WTC11 (cell line): ENCODE measurements at regions not wholly inside any gene's neighbourhood (a gene's known extent, or its start where the extent isn't known, plus 50 kb on each side); places are given as distances from the start of the nearest gene placed in this dataset.

Source experiments
- CTCF ChIP-seq: fragments of 200-600 bp; IDR thresholded peaks from 2 replicates; pipeline ENCODE4 v1.8.0; 2022; ENCODE audit warnings: antibody characterized with exemption
- ESRRA ChIP-seq: sonication (generic); formaldehyde crosslinking; IDR thresholded peaks from 2 replicates; pipeline ENCODE4 v1.8.1; 2022; ENCODE audit warnings: mild to moderate bottlenecking, missing genetic modification reagents, borderline replicate concordance
- ETV6 ChIP-seq: sonication (generic); formaldehyde crosslinking; IDR thresholded peaks from 2 replicates; pipeline ENCODE4 v1.8.1; 2022; ENCODE audit warnings: mild to moderate bottlenecking, missing genetic modification reagents
- MLX ChIP-seq: sonication (generic); formaldehyde crosslinking; IDR thresholded peaks from 2 replicates; pipeline ENCODE4 v1.8.1; 2023; ENCODE audit warnings: mild to moderate bottlenecking, missing genetic modification reagents, moderate library complexity
- NR1H2 ChIP-seq: sonication (generic); formaldehyde crosslinking; IDR thresholded peaks from 2 replicates; pipeline ENCODE4 v1.9.0; 2021; ENCODE audit warnings: mild to moderate bottlenecking, moderate library complexity, missing genetic modification reagents
- SMAD3 ChIP-seq: sonication (generic); formaldehyde crosslinking; IDR thresholded peaks from 2 replicates; pipeline ENCODE4 v1.8.0; 2022; ENCODE audit warnings: missing genetic modification reagents, mild to moderate bottlenecking, borderline replicate concordance
- USF1 ChIP-seq: sonication (generic); formaldehyde crosslinking; IDR thresholded peaks from 2 replicates; pipeline ENCODE4 v1.8.0; 2022; ENCODE audit warnings: mild to moderate bottlenecking, missing genetic modification reagents
- USF2 ChIP-seq: sonication (generic); formaldehyde crosslinking; IDR thresholded peaks from 2 replicates; pipeline ENCODE4 v1.8.1; 2023; ENCODE audit warnings: mild to moderate bottlenecking, missing genetic modification reagents, moderate library complexity
- ZNF232 ChIP-seq: sonication (generic); formaldehyde crosslinking; IDR thresholded peaks from 2 replicates; pipeline ENCODE4 v1.8.0; 2022; ENCODE audit warnings: mild to moderate bottlenecking, missing genetic modification reagents
- ZNF416 ChIP-seq: fragments of 250-450 bp; sonication (Bioruptor Pico); IDR thresholded peaks from 2 replicates; pipeline ENCODE4 v1.9.0; 2021; ENCODE audit warnings: mild to moderate bottlenecking, inconsistent platforms

GRCh38 chr3:59319442-59319841 lies 269.6 kb upstream of the CFAP20DC start:
- TF ChIP-seq ZNF232 (CRISPR knock-in tag) = no peak
- TF ChIP-seq NR1H2 = no peak
- no peak for TF ChIP-seq CTCF
- TF ChIP-seq ZNF416 = no peak
- no peak for TF ChIP-seq USF2 (CRISPR knock-in tag)
- TF ChIP-seq USF1 = no peak
- TF ChIP-seq ETV6 (CRISPR knock-in tag) = no peak
- no peak for TF ChIP-seq ESRRA
- no peak for TF ChIP-seq SMAD3 (CRISPR knock-in tag)
- no peak for TF ChIP-seq MLX (CRISPR knock-in tag)
